HG03060 (cell line): ENCODE measurements at regions not wholly inside any gene's neighbourhood (a gene's known extent, or its start where the extent isn't known, plus 50 kb on each side); places are given as distances from the start of the nearest gene placed in this dataset.
"Not testable (repeated sequence)": the region's sequence is repeated elsewhere in the genome, so short reads cannot be mapped to it uniquely, and the experiment has no call there.

Experiments
- ATAC-seq: cut with Tn5 transposase; IDR thresholded peaks from one replicate; pipeline ENCODE4 v1.9.1; 2021; ENCODE audit warnings: low read depth, moderate number of reproducible peaks; ENCODE audit not compliant: unreplicated experiment

GRCh38 chr5:131005963-131006684, 158.9 kb downstream of the HINT1 start:
- ATAC-seq = no peak

- no peak for ATAC-seq
These were observed 163.5 kb downstream of the HINT1 start for GRCh38 chr5:131001507-131001906.

- ATAC-seq = no peak
These were observed 164.8 kb downstream of the HINT1 start for GRCh38 chr5:131000289-131000688.

- ATAC-seq = not testable (repeated sequence)
These were observed 168.3 kb downstream of the HINT1 start for GRCh38 chr5:130996720-130997119.

- ATAC-seq = no peak
These were observed 169.2 kb downstream of the HINT1 start for GRCh38 chr5:130995851-130996250.

- ATAC-seq = no peak
These were observed 169.9 kb downstream of the HINT1 start for GRCh38 chr5:130995254-130995515.

- ATAC-seq = no peak
These were observed 170.4 kb downstream of the HINT1 start for GRCh38 chr5:130994496-130995253.

GRCh38 chr5:130992621-130993020, 172.4 kb downstream of the HINT1 start:
- ATAC-seq = no peak

GRCh38 chr5:130992095-130992494, 173.0 kb downstream of the HINT1 start:
- no peak for ATAC-seq

- no peak for ATAC-seq
These were observed 179.3 kb downstream of the HINT1 start for GRCh38 chr5:130985776-130986175.

GRCh38 chr5:130981663-130982062, 183.4 kb downstream of the HINT1 start:
- ATAC-seq = no peak

GRCh38 chr5:130978475-130978874, 186.6 kb downstream of the HINT1 start:
- no peak for ATAC-seq

GRCh38 chr5:130976493-130976892, 188.6 kb downstream of the HINT1 start:
- no peak for ATAC-seq

GRCh38 chr5:130975847-130976246, 189.2 kb downstream of the HINT1 start:
- ATAC-seq = no peak

GRCh38 chr5:130975299-130975698, 189.8 kb downstream of the HINT1 start:
- no peak for ATAC-seq

- no peak for ATAC-seq
These were observed 190.9 kb downstream of the HINT1 start for GRCh38 chr5:130974021-130974683.

GRCh38 chr5:130966990-130967525, 198.0 kb downstream of the HINT1 start:
- ATAC-seq = no peak

- ATAC-seq = no peak
These were observed 199.1 kb downstream of the HINT1 start for GRCh38 chr5:130965920-130966319.

- no peak for ATAC-seq
These were observed 199.7 kb downstream of the HINT1 start for GRCh38 chr5:130965360-130965759.

- ATAC-seq = no peak
These were observed 200.5 kb downstream of the HINT1 start for GRCh38 chr5:130964231-130965202.
